ENCODE measurements at regions not wholly inside any gene's neighbourhood (a gene's known extent, or its start where the extent isn't known, plus 50 kb on each side); places are given as distances from the start of the nearest gene placed in this dataset.

DNA sequence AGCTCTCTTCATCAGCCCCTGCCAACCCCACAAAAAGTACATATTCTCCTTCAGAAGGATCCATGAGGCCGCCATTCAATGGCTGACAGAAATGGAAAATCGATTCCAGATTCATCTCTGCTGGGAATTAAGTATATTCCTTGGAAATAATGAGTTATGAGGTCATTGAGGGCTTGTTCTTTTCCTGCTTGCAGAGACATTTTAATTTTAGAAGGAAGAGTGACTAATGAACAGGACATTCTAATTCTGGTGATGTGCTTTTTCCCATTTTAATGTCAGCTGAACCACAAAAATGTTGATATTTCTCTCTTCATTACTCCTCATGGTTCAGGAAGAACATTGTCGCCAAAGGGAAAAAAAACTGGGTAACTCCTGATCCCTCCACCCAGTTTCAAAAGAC lies 314.0 kb downstream of the PIK3R1 start:
- Histone ChIP-seq H3K36me3 (ENCODE audit: control insufficient read depth, insufficient read depth, low read length) (no peaks in the 10 kb centered on the region), H4K20me1 (replicated peaks; ENCODE audit: control insufficient read depth, insufficient read depth, low read length) (no peaks in the 10 kb centered on the region), H3K9ac (ENCODE audit: insufficient read depth in 1 of 2, low read depth in 2 of 2, low read length in 2 of 2) (no peak overlapping the region), H3K9me3 (replicated peaks; ENCODE audit: control insufficient read depth, insufficient read depth, low read depth, low read length) (0 out of 2 replicates have a peak, but pooled peaks cover 2% of the 10 kb centered on the region), H3K4me3 (no peak overlapping the region), H3K79me2 (ENCODE audit: control insufficient read depth, insufficient read depth, low read length) (no peaks in the 10 kb centered on the region), H3K27me3 (ENCODE audit: control insufficient read depth in 2 of 2, insufficient read depth in 2 of 2, low read length in 2 of 2) (peaks cover 3 to 4% of the 10 kb centered on the region in 2 experiments; a peak in 3 of 5 replicates), H3K27ac (ENCODE audit: extremely low read depth, low read depth, low read length) (no peak overlapping the region), H2AFZ (ENCODE audit: low read depth, low read length) (no peak overlapping the region), H3K4me1 (replicated peaks in 1 of 2; ENCODE audit: control insufficient read depth in 2 of 2, insufficient read depth in 2 of 2, low read length in 2 of 2) (no peaks in the 10 kb centered on the region; a peak in 2 of 5 replicates), H3K9me1 (ENCODE audit: control insufficient read depth, insufficient read depth, low read length) (no peaks in the 10 kb centered on the region), H3K4me2 (ENCODE audit: insufficient read depth, low read length) (no peak overlapping the region)
- no peak for TF ChIP-seq ZBTB7A (IDR thresholded peaks at IDR 0.05; ENCODE audit: borderline replicate concordance, control insufficient read depth, low read depth, low read length)
- TF ChIP-seq RHOXF2B (CRISPR knock-in tag; conservative IDR thresholded peaks at IDR 0.05) = no peak
- no peak for TF ChIP-seq CBX5 (IDR thresholded peaks at IDR 0.05; ENCODE audit: borderline replicate concordance, low read depth)
- TF ChIP-seq, protein P1, sequence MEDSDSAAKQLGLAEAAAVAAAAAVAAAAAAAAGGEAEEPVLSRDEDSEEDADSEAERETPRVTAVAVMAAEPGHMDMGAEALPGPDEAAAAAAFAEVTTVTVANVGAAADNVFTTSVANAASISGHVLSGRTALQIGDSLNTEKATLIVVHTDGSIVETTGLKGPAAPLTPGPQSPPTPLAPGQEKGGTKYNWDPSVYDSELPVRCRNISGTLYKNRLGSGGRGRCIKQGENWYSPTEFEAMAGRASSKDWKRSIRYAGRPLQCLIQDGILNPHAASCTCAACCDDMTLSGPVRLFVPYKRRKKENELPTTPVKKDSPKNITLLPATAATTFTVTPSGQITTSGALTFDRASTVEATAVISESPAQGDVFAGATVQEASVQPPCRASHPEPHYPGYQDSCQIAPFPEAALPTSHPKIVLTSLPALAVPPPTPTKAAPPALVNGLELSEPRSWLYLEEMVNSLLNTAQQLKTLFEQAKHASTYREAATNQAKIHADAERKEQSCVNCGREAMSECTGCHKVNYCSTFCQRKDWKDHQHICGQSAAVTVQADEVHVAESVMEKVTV (CRISPR knock-in tag; IDR thresholded peaks at IDR 0.05) = no peak
- TF ChIP-seq ZNF584 (CRISPR knock-in tag; IDR thresholded peaks at IDR 0.05; ENCODE audit: low read depth) = no peak
- TF ChIP-seq POLR3G (IDR thresholded peaks at IDR 0.05; ENCODE audit: extremely low read depth, insufficient read length, insufficient replicate concordance) = no peak
- no peak for TF ChIP-seq TEAD1 (CRISPR knock-in tag; IDR thresholded peaks at IDR 0.05)
- TF ChIP-seq, protein P2, sequence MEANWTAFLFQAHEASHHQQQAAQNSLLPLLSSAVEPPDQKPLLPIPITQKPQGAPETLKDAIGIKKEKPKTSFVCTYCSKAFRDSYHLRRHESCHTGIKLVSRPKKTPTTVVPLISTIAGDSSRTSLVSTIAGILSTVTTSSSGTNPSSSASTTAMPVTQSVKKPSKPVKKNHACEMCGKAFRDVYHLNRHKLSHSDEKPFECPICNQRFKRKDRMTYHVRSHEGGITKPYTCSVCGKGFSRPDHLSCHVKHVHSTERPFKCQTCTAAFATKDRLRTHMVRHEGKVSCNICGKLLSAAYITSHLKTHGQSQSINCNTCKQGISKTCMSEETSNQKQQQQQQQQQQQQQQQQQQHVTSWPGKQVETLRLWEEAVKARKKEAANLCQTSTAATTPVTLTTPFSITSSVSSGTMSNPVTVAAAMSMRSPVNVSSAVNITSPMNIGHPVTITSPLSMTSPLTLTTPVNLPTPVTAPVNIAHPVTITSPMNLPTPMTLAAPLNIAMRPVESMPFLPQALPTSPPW (CRISPR knock-in tag; IDR thresholded peaks at IDR 0.05) = no peak
- no peak for TF ChIP-seq SREBF2 (CRISPR knock-in tag; IDR thresholded peaks at IDR 0.05)
- TF ChIP-seq, protein P3, sequence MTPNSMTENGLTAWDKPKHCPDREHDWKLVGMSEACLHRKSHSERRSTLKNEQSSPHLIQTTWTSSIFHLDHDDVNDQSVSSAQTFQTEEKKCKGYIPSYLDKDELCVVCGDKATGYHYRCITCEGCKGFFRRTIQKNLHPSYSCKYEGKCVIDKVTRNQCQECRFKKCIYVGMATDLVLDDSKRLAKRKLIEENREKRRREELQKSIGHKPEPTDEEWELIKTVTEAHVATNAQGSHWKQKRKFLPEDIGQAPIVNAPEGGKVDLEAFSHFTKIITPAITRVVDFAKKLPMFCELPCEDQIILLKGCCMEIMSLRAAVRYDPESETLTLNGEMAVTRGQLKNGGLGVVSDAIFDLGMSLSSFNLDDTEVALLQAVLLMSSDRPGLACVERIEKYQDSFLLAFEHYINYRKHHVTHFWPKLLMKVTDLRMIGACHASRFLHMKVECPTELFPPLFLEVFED (CRISPR knock-in tag; conservative IDR thresholded peaks at IDR 0.05) = no peak
- ATAC-seq (no peak), FAIRE-seq (no peak), DNase-seq (ENCODE audit: extremely low read depth in 1 of 4, low spot score in 3 of 4) (no peak)
- intact Hi-C loops (cut with micrococcal nuclease) = no loop called here
- BruUV-seq (replicated peaks) = no TSS peak
- ChIA-PET CTCF (ENCODE audit: low intra/inter-chr PET ratio) (no interaction called here), POLR2A (interaction anchor here (0.9 to 1.2 kb wide), 2 partner anchors 15 to 24 kb away, joined by 3 read pairs; no protein-coding TSS in a partner anchor)
- in situ Hi-C loops (cut with MboI) = no loop called here
- 3% methylated on average over 3 of the region's 3 CpGs for WGBS (ENCODE audit: insufficient coverage, low coverage, missing lambda C conversion rate)

Data from K562 (cell line).